Activated T-helper 1 cell treated with anti-CD3 and anti-CD28 coated beads, Interleukin-12 subunit alpha, Interleukin-12 subunit beta, Interleukin-2, Interleukin-4 antibody, amounts not matched to agents 30 ng/mL and 10 ng/mL and 1 ng/mL, durations not matched to agents 14 hours and 24 hours and 36 hours (primary cell): ENCODE measurements at regions not wholly inside any gene's neighbourhood (a gene's known extent, or its start where the extent isn't known, plus 50 kb on each side); places are given as distances from the start of the nearest gene placed in this dataset.

ENCODE experiments used
- DNase-seq: peaks from one replicate; pipeline ENCODE4 v3.0.0; 2021; ENCODE audit warnings: low spot score
- H3K27ac Mint-ChIP-seq: one replicate; pipeline ENCODE4 v1.8.0; 2021; ENCODE audit warnings: mild to moderate bottlenecking, mixed read lengths
- H3K27me3 Mint-ChIP-seq: one replicate; pipeline ENCODE4 v1.8.0; 2022; ENCODE audit warnings: mild to moderate bottlenecking, moderate library complexity, mixed read lengths; ENCODE audit not compliant: insufficient read depth
- H3K36me3 Mint-ChIP-seq: one replicate; pipeline ENCODE4 v1.8.0; 2021; ENCODE audit warnings: low read depth, mixed read lengths
- H3K4me1 Mint-ChIP-seq: one replicate; pipeline ENCODE4 v1.8.0; 2021; ENCODE audit warnings: low read depth, mixed read lengths
- H3K4me3 Mint-ChIP-seq: one replicate; pipeline ENCODE4 v1.8.0; 2021; ENCODE audit warnings: mild to moderate bottlenecking, moderate library complexity, mixed read lengths
- H3K9me3 Mint-ChIP-seq: one replicate; pipeline ENCODE4 v1.8.0; 2021; ENCODE audit warnings: mixed read lengths
- intact Hi-C: fragments of 100-400 bp; cut with micrococcal nuclease; formaldehyde crosslinking; loops from one replicate; pipeline ENCODE4 v1.15.1; 2024

DNA sequence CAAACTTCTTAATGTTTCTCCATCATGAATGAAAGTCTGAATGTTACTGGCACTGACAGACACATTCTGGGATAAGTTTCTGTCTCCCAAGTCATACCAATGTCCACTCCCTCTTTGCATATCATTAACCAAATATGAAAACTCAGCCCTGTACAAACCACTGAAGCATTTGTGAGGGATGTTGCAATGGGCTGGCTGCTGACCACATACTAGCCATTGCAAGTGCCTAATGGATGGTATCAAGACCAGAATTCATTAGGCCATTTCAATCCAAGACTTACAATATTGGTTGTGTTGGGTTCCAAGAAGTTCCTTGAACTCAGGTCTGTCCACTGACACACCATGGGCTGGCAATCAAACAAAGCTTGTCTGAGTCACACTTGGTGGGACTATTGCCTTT lies 73.8 kb downstream of the CBLN2 start:
- Mint-ChIP-seq H3K9me3 (no peaks in the 10 kb centered on the region), H3K4me1 (no peaks in the 10 kb centered on the region), H3K27me3 (no peaks in the 10 kb centered on the region), H3K4me3 (no peak overlapping the region), H3K27ac (no peak overlapping the region), H3K36me3 (no peaks in the 10 kb centered on the region)
- intact Hi-C loops = no loop called here
- no peak for DNase-seq

DNA sequence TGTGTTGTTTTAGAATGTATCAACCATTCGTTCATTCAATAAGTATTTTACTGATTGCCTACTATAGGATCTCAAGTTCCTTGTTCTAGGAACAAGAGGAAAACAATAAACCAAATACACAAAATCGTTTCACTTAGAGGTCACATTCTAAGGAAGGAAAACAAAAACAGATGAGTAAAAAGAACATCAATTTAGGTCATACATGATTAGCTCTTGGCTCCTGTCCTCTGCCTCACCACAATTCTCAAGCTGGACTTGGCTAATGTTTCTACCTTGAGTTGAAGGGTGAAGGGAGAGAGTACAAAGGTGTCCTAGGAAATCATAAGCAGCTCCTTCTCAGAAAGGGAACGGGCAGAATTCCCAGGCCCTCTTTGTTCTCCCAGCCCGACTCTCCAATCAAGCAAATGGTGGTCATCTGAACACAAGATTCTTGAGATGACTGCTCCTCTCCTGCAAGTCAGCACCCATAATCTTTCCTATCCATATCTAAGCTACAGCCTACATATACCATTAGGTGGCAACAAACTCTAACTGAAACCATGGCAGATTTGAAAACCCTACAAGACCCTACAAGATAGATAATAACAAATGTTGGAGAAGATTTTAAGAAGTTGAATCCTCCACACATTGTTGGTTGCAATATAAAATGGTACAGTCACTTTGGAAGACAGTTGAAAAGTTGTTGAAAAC lies 76.0 kb downstream of the CBLN2 start:
- Mint-ChIP-seq H3K27me3 (no peaks in the 10 kb centered on the region), H3K27ac (no peak overlapping the region), H3K36me3 (no peaks in the 10 kb centered on the region), H3K4me3 (no peak overlapping the region), H3K4me1 (no peaks in the 10 kb centered on the region), H3K9me3 (no peaks in the 10 kb centered on the region)
- DNase-seq = no peak
- intact Hi-C loops = no loop called here

DNA sequence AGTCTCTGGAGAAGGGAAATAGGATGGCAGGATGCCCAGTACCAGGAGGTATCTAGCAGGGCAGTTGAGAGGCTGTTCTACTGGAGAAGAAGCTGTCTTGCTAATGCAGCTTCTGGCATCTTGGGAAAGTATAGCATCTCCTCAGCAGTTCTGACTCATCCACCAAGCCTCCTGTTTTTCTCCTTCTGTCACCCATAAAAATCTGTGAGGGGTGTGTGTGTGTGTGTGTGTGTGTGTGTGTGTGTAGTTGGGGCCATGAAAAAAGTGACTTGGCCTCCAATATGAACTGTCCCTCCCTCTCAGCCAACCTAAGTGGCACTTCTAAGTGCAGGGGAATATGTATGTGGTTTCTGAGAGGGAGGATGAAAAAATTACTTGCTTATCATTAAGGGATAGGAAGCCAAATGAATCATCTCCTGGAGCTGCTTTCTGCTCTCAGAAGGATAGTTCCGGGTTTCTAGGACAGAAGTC lies 83.9 kb downstream of the CBLN2 start:
- no peaks in the 10 kb centered on the region for H3K27me3 Mint-ChIP-seq
- H3K9me3 Mint-ChIP-seq = no peaks in the 10 kb centered on the region
- intact Hi-C loops = no loop called here
- no peak overlapping the region for H3K27ac Mint-ChIP-seq
- H3K4me3 Mint-ChIP-seq = no peak overlapping the region
- H3K4me1 Mint-ChIP-seq = no peaks in the 10 kb centered on the region
- H3K36me3 Mint-ChIP-seq = no peaks in the 10 kb centered on the region
- DNase-seq = no peak

DNA sequence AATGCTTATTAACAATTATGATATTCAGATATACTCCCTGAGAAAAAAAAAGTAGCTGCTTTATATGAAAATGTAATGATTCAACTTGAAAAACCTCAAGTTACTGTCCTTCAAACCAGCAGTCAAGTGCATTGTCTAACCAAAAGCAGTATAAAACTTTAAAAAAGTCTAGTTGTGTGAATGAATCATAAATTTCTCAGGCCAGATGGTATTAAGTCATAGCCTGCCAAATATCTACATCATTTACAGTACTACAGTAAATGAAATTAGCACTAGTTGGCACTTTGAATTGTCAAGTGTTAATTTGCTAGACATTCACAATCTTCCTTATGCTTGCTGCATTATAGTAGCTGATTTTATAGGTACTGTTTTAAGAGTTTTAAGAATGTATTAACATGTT lies 85.9 kb downstream of the CBLN2 start:
- Mint-ChIP-seq H3K27ac (no peak overlapping the region), H3K36me3 (no peaks in the 10 kb centered on the region)

DNA sequence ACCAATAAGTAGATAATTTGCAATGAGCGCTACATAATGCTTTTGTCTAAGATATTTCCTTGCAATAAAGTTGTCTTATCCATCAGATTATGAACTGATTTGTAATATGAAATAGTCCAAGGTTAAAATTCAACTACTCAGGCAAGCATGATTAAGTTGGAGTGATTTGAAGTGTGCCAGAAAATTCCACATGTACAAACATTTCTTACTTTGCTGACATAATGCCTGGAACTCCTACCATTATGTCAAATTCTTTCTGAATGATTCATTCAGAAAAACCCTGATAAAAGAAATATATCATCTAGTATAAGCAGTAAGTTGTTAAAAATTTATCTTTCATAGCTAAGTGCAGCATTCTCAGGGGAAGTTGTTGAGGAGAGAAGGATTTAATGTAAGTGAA lies 87.3 kb downstream of the CBLN2 start:
- Mint-ChIP-seq H3K36me3 (no peaks in the 10 kb centered on the region), H3K27me3 (no peaks in the 10 kb centered on the region), H3K9me3 (no peaks in the 10 kb centered on the region), H3K4me3 (no peak overlapping the region), H3K4me1 (no peaks in the 10 kb centered on the region), H3K27ac (no peak overlapping the region)
- intact Hi-C loops = no loop called here
- DNase-seq = no peak

More for the DNA sequence above, 85.9 kb downstream of the CBLN2 start:
- H3K9me3 Mint-ChIP-seq = no peaks in the 10 kb centered on the region
- intact Hi-C loops = no loop called here
- no peak overlapping the region for H3K4me3 Mint-ChIP-seq
- no peak for DNase-seq
- no peaks in the 10 kb centered on the region for H3K27me3 Mint-ChIP-seq
- H3K4me1 Mint-ChIP-seq = no peaks in the 10 kb centered on the region

DNA sequence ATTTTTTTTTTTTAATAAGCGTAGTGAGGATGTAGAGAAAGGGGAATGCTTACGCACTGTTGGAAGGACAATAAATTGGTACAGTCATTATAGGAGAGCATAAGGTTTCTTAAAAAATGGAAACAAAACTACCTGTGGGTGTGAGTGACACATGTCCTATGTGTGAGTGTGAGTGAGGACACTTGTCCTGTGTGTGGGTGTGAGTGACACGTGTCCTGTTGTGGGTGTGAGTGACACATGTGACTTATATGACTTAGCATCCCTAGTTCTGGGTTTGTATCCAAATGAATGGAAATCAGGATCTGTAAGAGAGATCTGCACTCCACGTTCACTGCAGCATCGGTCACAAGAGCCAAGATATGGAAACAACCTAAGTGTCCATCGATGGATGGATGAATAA lies 91.8 kb downstream of the CBLN2 start:
- no peak overlapping the region for H3K27ac Mint-ChIP-seq
- no peaks in the 10 kb centered on the region for H3K9me3 Mint-ChIP-seq
- H3K4me3 Mint-ChIP-seq = no peak overlapping the region
- no peaks in the 10 kb centered on the region for H3K27me3 Mint-ChIP-seq
- H3K36me3 Mint-ChIP-seq = no peaks in the 10 kb centered on the region
- no peak for DNase-seq
- no peaks in the 10 kb centered on the region for H3K4me1 Mint-ChIP-seq
- intact Hi-C loops = no loop called here

DNA sequence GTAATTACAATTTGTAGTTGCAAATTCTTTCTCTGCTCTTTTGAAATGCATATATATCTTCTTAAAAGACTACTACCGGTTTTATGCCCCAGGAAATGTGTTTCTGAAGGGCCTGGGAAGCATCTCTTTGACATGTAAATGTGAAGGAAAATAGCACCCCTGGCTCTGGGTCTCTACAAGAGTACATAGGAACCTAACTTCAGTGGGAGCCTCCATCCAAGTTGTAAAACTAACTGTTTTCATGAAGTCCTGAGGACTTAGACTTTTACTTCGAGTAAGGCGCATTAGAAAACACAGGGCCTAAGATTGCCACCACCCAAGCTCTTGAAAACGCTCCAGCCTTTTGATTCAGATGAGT lies 99.4 kb downstream of the CBLN2 start:
- intact Hi-C loops = no loop called here
- no peaks in the 10 kb centered on the region for H3K9me3 Mint-ChIP-seq

DNA sequence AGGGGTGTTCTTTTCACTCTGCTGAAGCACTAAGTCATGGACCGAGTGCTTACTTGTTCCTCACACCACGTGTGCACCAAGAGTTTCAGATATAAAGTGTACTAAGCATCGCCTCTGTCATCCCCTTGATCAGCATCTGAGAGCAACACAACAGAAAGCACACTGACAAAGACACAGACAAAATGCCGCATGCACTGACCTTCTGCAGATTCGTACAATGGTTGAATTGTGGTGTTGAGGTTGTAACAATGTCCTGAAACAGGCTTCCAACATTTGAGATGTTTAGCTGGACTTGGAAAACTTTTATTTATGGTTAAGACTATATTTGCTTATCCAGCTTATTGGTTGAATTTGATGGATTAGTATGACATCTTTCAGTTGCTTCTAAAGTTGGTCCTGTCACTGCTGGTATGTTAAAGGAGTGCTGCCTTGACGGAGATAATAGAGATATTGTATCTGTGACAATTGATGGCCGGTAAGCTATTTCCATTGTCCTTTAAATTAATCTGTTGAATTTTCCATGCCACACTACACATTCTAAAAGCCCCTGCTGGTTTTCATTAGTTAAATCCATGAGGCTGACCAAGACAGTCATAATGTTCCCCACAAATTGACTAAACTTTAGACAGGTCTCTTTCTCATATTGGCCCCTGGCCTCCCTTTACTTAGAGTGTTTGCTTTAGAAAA lies 99.9 kb downstream of the CBLN2 start:
- Mint-ChIP-seq H3K36me3 (no peaks in the 10 kb centered on the region), H3K4me1 (no peaks in the 10 kb centered on the region), H3K27ac (no peak overlapping the region), H3K4me3 (no peak overlapping the region), H3K27me3 (no peaks in the 10 kb centered on the region), H3K9me3 (no peaks in the 10 kb centered on the region)
- no peak for DNase-seq
- intact Hi-C loops = no loop called here

More for the DNA sequence above, 99.4 kb downstream of the CBLN2 start:
- no peaks in the 10 kb centered on the region for H3K36me3 Mint-ChIP-seq
- H3K4me3 Mint-ChIP-seq = no peak overlapping the region
- H3K27me3 Mint-ChIP-seq = no peaks in the 10 kb centered on the region
- H3K4me1 Mint-ChIP-seq = no peaks in the 10 kb centered on the region
- H3K27ac Mint-ChIP-seq = no peak overlapping the region
- DNase-seq = no peak

DNA sequence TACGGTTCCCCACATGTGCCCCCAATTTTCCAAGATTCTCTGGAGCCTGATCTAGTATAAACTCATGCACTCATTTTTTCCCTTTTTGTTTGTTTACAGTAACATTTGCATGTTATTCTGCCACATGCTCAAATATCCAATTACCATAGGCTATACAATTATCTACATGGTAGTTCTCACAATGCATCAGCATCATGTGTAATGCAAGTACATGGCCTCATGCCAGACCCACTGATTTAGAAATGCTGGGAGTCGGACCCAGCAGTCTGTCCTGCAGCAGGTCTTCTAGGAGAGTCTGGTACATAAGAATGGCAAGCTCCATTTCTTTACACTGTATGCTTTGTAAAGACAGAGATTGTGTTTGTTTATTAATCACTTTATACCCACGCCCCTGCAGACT lies 107.7 kb downstream of the CBLN2 start:
- Mint-ChIP-seq H3K4me1 (no peaks in the 10 kb centered on the region), H3K36me3 (no peaks in the 10 kb centered on the region), H3K27ac (no peak overlapping the region), H3K27me3 (no peaks in the 10 kb centered on the region), H3K4me3 (no peak overlapping the region), H3K9me3 (no peaks in the 10 kb centered on the region)
- no peak for DNase-seq
- intact Hi-C loops = loop anchor here (10.0 kb wide), 1 partner anchor 58 kb away; no protein-coding TSS in a partner anchor

DNA sequence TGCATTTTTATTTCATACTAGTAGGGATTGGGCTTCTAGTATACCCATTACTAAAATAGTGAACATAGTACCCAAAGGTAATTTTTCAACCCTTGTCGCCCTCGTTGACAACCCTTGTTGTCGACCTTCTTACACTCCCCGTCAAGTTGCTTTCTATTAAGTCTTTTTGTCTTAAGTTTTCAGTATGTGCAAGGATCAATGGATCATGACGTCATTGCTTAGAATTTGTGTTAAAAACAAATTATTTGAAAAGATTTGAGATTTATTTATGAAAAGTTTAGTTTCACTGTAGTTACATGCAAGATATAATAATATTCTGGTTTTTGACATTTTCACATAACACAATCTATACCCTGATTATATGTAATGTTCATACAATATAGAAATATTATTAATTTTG lies 110.4 kb downstream of the CBLN2 start:
- Mint-ChIP-seq H3K27me3 (no peaks in the 10 kb centered on the region), H3K36me3 (no peaks in the 10 kb centered on the region), H3K4me3 (no peak overlapping the region), H3K27ac (no peak overlapping the region), H3K4me1 (no peaks in the 10 kb centered on the region), H3K9me3 (no peaks in the 10 kb centered on the region)
- no peak for DNase-seq
- intact Hi-C loops = loop anchor here (10.0 kb wide), 1 partner anchor 61 kb away; no protein-coding TSS in a partner anchor

DNA sequence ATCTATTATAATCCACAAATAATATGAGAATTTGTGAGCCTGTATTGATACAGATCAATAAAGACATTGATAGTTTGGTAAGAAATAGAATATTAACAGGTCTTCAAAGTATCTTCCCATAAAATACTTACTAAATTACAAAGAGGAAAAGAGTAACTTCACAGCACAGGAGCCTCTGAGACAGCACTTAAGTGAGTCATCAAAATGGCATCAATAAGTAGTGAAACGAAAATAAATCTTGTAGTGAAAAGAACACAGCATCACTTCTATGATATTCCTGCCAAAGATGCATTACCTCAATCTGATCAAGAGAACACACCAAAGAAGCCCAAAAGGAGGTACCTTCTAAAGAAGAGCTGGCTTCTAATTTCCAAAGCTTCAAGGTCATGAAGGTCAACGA lies 116.4 kb downstream of the CBLN2 start:
- intact Hi-C loops = no loop called here
- H3K27me3 Mint-ChIP-seq = no peaks in the 10 kb centered on the region
- no peak overlapping the region for H3K4me3 Mint-ChIP-seq
- H3K27ac Mint-ChIP-seq = no peak overlapping the region
- H3K9me3 Mint-ChIP-seq = peaks cover 4% of the 10 kb centered on the region
- H3K4me1 Mint-ChIP-seq = no peaks in the 10 kb centered on the region
- H3K36me3 Mint-ChIP-seq = no peaks in the 10 kb centered on the region
- no peak for DNase-seq

DNA sequence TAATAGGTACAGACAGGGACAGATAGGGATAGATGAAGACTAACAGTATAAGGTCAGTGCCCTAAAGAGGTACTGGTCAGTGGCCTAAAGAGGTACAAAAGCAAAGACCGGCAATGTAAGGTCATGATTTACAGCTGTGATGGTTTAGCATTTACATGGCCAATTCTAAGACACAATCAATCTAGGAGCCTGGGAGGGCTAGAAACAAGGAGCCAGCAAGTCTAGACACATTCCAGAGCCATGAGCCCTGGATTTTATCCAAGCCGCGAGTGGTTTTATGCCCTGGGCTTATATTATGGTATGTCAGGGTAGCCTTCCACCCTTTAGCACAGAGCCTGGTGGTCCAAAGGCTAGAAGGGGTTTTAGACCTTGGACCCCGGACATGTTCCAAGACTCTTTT lies 124.2 kb downstream of the CBLN2 start:
- no peak overlapping the region for H3K4me3 Mint-ChIP-seq
- DNase-seq = no peak
- H3K4me1 Mint-ChIP-seq = no peaks in the 10 kb centered on the region
- intact Hi-C loops = no loop called here
- no peaks in the 10 kb centered on the region for H3K27me3 Mint-ChIP-seq
- no peak overlapping the region for H3K27ac Mint-ChIP-seq
- no peaks in the 10 kb centered on the region for H3K9me3 Mint-ChIP-seq
- no peaks in the 10 kb centered on the region for H3K36me3 Mint-ChIP-seq

DNA sequence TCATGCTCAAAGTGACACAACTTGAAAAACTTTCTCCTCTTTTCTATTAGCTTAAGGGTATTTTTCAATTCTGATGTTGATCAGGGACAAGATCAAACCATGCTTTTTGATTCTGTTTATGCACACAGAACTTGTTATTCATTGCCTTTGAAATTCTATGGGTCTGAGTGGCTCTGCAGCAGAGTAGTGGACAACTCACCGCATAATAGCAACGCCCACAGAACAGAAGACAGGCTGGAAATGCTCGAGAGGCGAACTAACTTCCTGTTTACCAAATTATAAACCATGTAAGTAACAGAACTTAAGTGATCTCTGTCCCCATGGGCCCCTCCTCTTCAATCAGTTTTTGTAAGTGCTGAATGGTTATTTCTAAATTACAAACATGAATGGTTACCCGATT lies 131.2 kb downstream of the CBLN2 start:
- Mint-ChIP-seq H3K4me1 (no peaks in the 10 kb centered on the region), H3K36me3 (no peaks in the 10 kb centered on the region), H3K27ac (no peak overlapping the region), H3K9me3 (no peaks in the 10 kb centered on the region), H3K27me3 (no peaks in the 10 kb centered on the region), H3K4me3 (no peak overlapping the region)
- DNase-seq = no peak
- intact Hi-C loops = no loop called here
